ENCODE measurements at regions not wholly inside any gene's neighbourhood (a gene's known extent, or its start where the extent isn't known, plus 50 kb on each side); places are given as distances from the start of the nearest gene placed in this dataset.
"Not testable (repeated sequence)": the region's sequence is repeated elsewhere in the genome, so short reads cannot be mapped to it uniquely, and the experiment has no call there.

GRCh38 chr1:25009671-25010262, 79.7 kb upstream of the RUNX3 start:
- TF ChIP-seq TAF1 (IDR thresholded peaks at IDR 0.05; ENCODE audit: low read depth, low read length): no peak
- FAIRE-seq (peak; percentile 38), DNase-seq (ENCODE audit: insufficient read length, low spot score) (no peak)

GRCh38 chr1:25008192-25008485, 78.1 kb upstream of the RUNX3 start:
- no peak for FAIRE-seq

GRCh38 chr1:25007390-25008191, 77.5 kb upstream of the RUNX3 start:
- DNase-seq (ENCODE audit: insufficient read length, low spot score): not testable (repeated sequence)

More at GRCh38 chr1:25008192-25008485, 78.1 kb upstream of the RUNX3 start:
- DNase-seq (ENCODE audit: insufficient read length, low spot score): no peak
- TF ChIP-seq POLR2A (IDR thresholded peaks at IDR 0.05; ENCODE audit: low read depth, low read length): no peak
- no peak for TF ChIP-seq POU2F2 (IDR thresholded peaks at IDR 0.05; ENCODE audit: low read depth, low read length)
- TF ChIP-seq POLR2AphosphoS5 (IDR thresholded peaks at IDR 0.05; ENCODE audit: low read depth, low read length): no peak
- no peak for TF ChIP-seq TAF1 (IDR thresholded peaks at IDR 0.05; ENCODE audit: low read depth, low read length)
- no peak for TF ChIP-seq SPI1 (IDR thresholded peaks at IDR 0.05; ENCODE audit: low read depth, low read length)
- no peak for TF ChIP-seq PAX5 (IDR thresholded peaks at IDR 0.05; ENCODE audit: insufficient read depth, low read length, severe bottlenecking)

GRCh38 chr1:25006770-25007169, 76.7 kb upstream of the RUNX3 start:
- DNase-seq (ENCODE audit: insufficient read length, low spot score) (no peak), FAIRE-seq (no peak)
- TF ChIP-seq POLR2A (IDR thresholded peaks at IDR 0.05; ENCODE audit: low read depth, low read length): no peak
- no peak for TF ChIP-seq PAX5 (IDR thresholded peaks at IDR 0.05; ENCODE audit: insufficient read depth, low read length, severe bottlenecking)
- TF ChIP-seq POLR2AphosphoS5 (IDR thresholded peaks at IDR 0.05; ENCODE audit: low read depth, low read length): no peak
- TF ChIP-seq SPI1 (IDR thresholded peaks at IDR 0.05; ENCODE audit: low read depth, low read length): no peak
- TF ChIP-seq POU2F2 (IDR thresholded peaks at IDR 0.05; ENCODE audit: low read depth, low read length): no peak
- no peak for TF ChIP-seq TAF1 (IDR thresholded peaks at IDR 0.05; ENCODE audit: low read depth, low read length)

More at GRCh38 chr1:25007390-25008191, 77.5 kb upstream of the RUNX3 start:
- not testable (repeated sequence) for FAIRE-seq

- TF ChIP-seq PAX5 (IDR thresholded peaks at IDR 0.05; ENCODE audit: insufficient read depth, low read length, severe bottlenecking): no peak
- TF ChIP-seq TAF1 (IDR thresholded peaks at IDR 0.05; ENCODE audit: low read depth, low read length): no peak
- DNase-seq (ENCODE audit: insufficient read length, low spot score) (no peak), FAIRE-seq (peak; percentile 35)
Observed at GRCh38 chr1:25004355-25004754, 74.3 kb upstream of the RUNX3 start.

GRCh38 chr1:25003457-25004190, 73.5 kb upstream of the RUNX3 start:
- FAIRE-seq (peak; percentile 51), DNase-seq (ENCODE audit: insufficient read length, low spot score) (no peak)
- TF ChIP-seq TAF1 (IDR thresholded peaks at IDR 0.05; ENCODE audit: low read depth, low read length): no peak
- no peak for TF ChIP-seq POLR2AphosphoS5 (IDR thresholded peaks at IDR 0.05; ENCODE audit: low read depth, low read length)
- TF ChIP-seq POU2F2 (IDR thresholded peaks at IDR 0.05; ENCODE audit: low read depth, low read length): no peak
- TF ChIP-seq PAX5 (IDR thresholded peaks at IDR 0.05; ENCODE audit: insufficient read depth, low read length, severe bottlenecking): no peak
- TF ChIP-seq SPI1 (IDR thresholded peaks at IDR 0.05; ENCODE audit: low read depth, low read length): no peak
- no peak for TF ChIP-seq POLR2A (IDR thresholded peaks at IDR 0.05; ENCODE audit: low read depth, low read length)

- TF ChIP-seq PAX5 (IDR thresholded peaks at IDR 0.05; ENCODE audit: insufficient read depth, low read length, severe bottlenecking): no peak
- no peak for TF ChIP-seq POLR2A (IDR thresholded peaks at IDR 0.05; ENCODE audit: low read depth, low read length)
- TF ChIP-seq SPI1 (IDR thresholded peaks at IDR 0.05; ENCODE audit: low read depth, low read length): no peak
- no peak for TF ChIP-seq POU2F2 (IDR thresholded peaks at IDR 0.05; ENCODE audit: low read depth, low read length)
- TF ChIP-seq POLR2AphosphoS5 (IDR thresholded peaks at IDR 0.05; ENCODE audit: low read depth, low read length): no peak
- no peak for TF ChIP-seq TAF1 (IDR thresholded peaks at IDR 0.05; ENCODE audit: low read depth, low read length)
- no peak for DNase-seq (ENCODE audit: insufficient read length, low spot score)
- FAIRE-seq: peak; percentile 63
Observed at GRCh38 chr1:25003000-25003399, 72.9 kb upstream of the RUNX3 start.

GRCh38 chr1:25001125-25001915, 71.2 kb upstream of the RUNX3 start:
- TF ChIP-seq POLR2AphosphoS5 (IDR thresholded peaks at IDR 0.05; ENCODE audit: low read depth, low read length) (no peak), POU2F2 (IDR thresholded peaks at IDR 0.05; ENCODE audit: low read depth, low read length) (no peak), SPI1 (IDR thresholded peaks at IDR 0.05; ENCODE audit: low read depth, low read length) (no peak), TAF1 (IDR thresholded peaks at IDR 0.05; ENCODE audit: low read depth, low read length) (no peak), PAX5 (IDR thresholded peaks at IDR 0.05; ENCODE audit: insufficient read depth, low read length, severe bottlenecking) (no peak), POLR2A (IDR thresholded peaks at IDR 0.05; ENCODE audit: low read depth, low read length) (no peak)
- no peak for DNase-seq (ENCODE audit: insufficient read length, low spot score)

GRCh38 chr1:24999906-25000305, 69.8 kb upstream of the RUNX3 start:
- FAIRE-seq (peak; percentile 59), DNase-seq (ENCODE audit: insufficient read length, low spot score) (no peak)
- no peak for TF ChIP-seq POLR2AphosphoS5 (IDR thresholded peaks at IDR 0.05; ENCODE audit: low read depth, low read length)
- TF ChIP-seq SPI1 (IDR thresholded peaks at IDR 0.05; ENCODE audit: low read depth, low read length): no peak
- no peak for TF ChIP-seq PAX5 (IDR thresholded peaks at IDR 0.05; ENCODE audit: insufficient read depth, low read length, severe bottlenecking)
- no peak for TF ChIP-seq POU2F2 (IDR thresholded peaks at IDR 0.05; ENCODE audit: low read depth, low read length)
- TF ChIP-seq TAF1 (IDR thresholded peaks at IDR 0.05; ENCODE audit: low read depth, low read length): no peak
- no peak for TF ChIP-seq POLR2A (IDR thresholded peaks at IDR 0.05; ENCODE audit: low read depth, low read length)

More at GRCh38 chr1:25001125-25001915, 71.2 kb upstream of the RUNX3 start:
- peak; percentile 82 for FAIRE-seq
